ENCODE measurements at regions not wholly inside any gene's neighbourhood (a gene's known extent, or its start where the extent isn't known, plus 50 kb on each side); places are given as distances from the start of the nearest gene placed in this dataset.
"Not testable (repeated sequence)": the region's sequence is repeated elsewhere in the genome, so short reads cannot be mapped to it uniquely, and the experiment has no call there.

DNA sequence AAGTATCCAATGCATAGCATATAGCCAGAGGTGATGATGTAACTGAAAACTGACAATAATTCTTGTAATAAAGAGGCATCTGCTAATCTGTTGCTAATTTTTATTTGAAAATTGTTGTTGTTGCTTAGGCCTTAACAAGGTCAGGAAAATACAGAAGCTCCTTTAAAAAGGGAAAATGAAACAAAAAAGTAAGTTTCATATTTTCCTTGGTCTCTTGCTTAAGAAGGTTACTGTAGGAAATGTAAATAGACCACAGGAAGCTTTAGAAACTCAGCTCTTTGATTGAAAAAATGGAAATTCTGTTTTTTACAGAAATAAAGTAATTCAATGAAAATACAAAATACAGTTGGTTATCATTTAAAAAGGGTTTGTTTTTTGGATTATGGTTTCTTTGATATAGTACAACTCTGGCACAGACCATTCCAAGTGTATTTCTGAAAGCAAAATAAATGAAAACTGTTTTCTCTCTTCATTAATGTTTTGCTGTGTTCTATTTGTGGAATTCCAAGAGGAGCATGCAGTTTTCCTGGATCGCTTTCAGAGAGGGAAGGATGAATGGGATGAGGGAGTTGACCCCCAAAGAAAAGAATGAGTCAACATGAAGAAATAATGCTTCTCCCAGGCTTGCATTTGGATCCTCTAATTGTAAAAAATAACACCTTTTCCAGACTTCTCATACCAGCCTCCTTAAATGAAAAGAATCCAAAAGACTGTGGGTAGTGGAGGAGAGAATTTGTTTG is 398.0 kb upstream of the FAR2 start:
- Histone ChIP-seq H3K9ac (no peak overlapping the region), H3F3A (ENCODE audit: low read depth) (no peaks in the 10 kb centered on the region), H4K20me1 (ENCODE audit: low read depth) (no peaks in the 10 kb centered on the region), H3K4me1 (no peaks in the 10 kb centered on the region), H3K9me3 (ENCODE audit: low read depth) (no peaks in the 10 kb centered on the region), H2AFZ (replicated peaks) (no peak overlapping the region), H3K79me2 (ENCODE audit: low read depth) (no peaks in the 10 kb centered on the region), H3K4me3 (no peak overlapping the region), H3K4me2 (no peak overlapping the region), H3K27me3 (no peaks in the 10 kb centered on the region), H3K36me3 (no peaks in the 10 kb centered on the region), H3K27ac (no peak overlapping the region)
- H3K27me3 Mint-ChIP-seq (ENCODE audit: insufficient read depth, low read depth) = peaks cover 5% of the 10 kb centered on the region
- no peak overlapping the region for H3K27ac Mint-ChIP-seq
- no peaks in the 10 kb centered on the region for H3K4me1 Mint-ChIP-seq
- no peak overlapping the region for H3K4me3 Mint-ChIP-seq
- peaks cover 12% of the 10 kb centered on the region for H3K9me3 Mint-ChIP-seq
- H3K36me3 Mint-ChIP-seq = no peaks in the 10 kb centered on the region
- DNase-seq (ENCODE audit: low spot score) = no peak
- TF ChIP-seq CTCF (IDR thresholded peaks at IDR 0.05) = no peak
- TF ChIP-seq EZH2 (IDR thresholded peaks at IDR 0.05) = no peak
- TF ChIP-seq EZH2phosphoT487 (IDR thresholded peaks at IDR 0.05) = no peak

DNA sequence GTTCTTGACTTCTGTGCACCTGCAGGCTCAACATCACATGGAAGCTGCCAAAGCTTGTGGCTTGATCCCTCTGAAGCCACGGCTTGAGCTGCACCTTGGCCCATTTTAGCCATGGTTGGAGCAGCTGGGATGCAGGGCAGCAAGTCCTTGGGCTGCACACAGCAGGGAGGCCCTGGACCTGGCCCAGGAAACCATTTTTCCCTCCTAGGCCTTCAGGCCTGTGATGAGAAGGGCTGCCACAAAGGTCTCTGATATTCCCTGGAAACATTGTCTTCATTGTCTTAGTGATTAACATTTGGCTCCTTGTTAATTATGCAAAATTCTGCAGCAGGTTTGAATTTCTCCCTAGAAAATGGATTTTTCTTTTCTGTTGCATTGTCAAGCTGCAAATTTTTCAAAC is 394.1 kb upstream of the FAR2 start:
- Histone ChIP-seq H3F3A (ENCODE audit: low read depth) (no peaks in the 10 kb centered on the region), H3K27ac (no peak overlapping the region), H3K79me2 (ENCODE audit: low read depth) (no peaks in the 10 kb centered on the region), H3K36me3 (no peaks in the 10 kb centered on the region), H3K9ac (no peak overlapping the region), H3K4me3 (no peak overlapping the region), H3K4me2 (no peak overlapping the region), H4K20me1 (ENCODE audit: low read depth) (no peaks in the 10 kb centered on the region), H3K27me3 (no peaks in the 10 kb centered on the region), H3K9me3 (ENCODE audit: low read depth) (no peaks in the 10 kb centered on the region), H2AFZ (replicated peaks) (no peak overlapping the region), H3K4me1 (peaks cover 9% of the 10 kb centered on the region)
- Mint-ChIP-seq H3K4me1 (peaks cover 5% of the 10 kb centered on the region), H3K27me3 (ENCODE audit: insufficient read depth, low read depth) (peaks cover 5% of the 10 kb centered on the region), H3K27ac (no peak overlapping the region), H3K9me3 (peaks cover 16% of the 10 kb centered on the region), H3K36me3 (no peaks in the 10 kb centered on the region), H3K4me3 (no peak overlapping the region)
- DNase-seq (ENCODE audit: low spot score) = no peak
- no peak for TF ChIP-seq EZH2 (IDR thresholded peaks at IDR 0.05)
- TF ChIP-seq EZH2phosphoT487 (IDR thresholded peaks at IDR 0.05) = no peak
- no peak for TF ChIP-seq CTCF (IDR thresholded peaks at IDR 0.05)

DNA sequence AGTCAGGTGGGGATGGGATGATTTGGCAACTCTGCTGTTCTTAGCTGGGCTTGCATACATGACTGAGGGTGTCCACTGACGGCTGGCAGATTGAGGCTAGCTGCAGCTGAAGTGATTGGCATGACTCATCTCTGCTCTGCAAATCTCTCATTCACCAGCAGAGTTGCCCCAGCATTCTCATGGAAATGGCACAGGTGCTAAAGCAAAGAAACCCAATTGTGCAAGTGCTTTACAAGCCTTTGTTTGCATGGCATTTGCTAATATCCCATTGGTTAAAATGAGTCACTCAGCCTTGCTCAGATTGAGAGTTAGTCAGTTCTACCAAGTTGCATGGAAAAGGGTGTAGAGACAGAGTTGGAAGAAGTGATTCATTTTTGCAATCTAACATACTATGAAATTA is 389.7 kb upstream of the FAR2 start:
- no peak overlapping the region for H2AFZ ChIP-seq (replicated peaks)
- no peaks in the 10 kb centered on the region for H4K20me1 ChIP-seq (ENCODE audit: low read depth)
- no peak overlapping the region for H3K27ac ChIP-seq
- no peaks in the 10 kb centered on the region for H3F3A ChIP-seq (ENCODE audit: low read depth)
- peak overlapping the region; percentile 2 for H3K4me2 ChIP-seq
- no peaks in the 10 kb centered on the region for H3K27me3 Mint-ChIP-seq (ENCODE audit: insufficient read depth, low read depth)
- peaks cover 5% of the 10 kb centered on the region for H3K4me1 Mint-ChIP-seq
- peaks cover 12% of the 10 kb centered on the region for H3K9me3 Mint-ChIP-seq
- no peaks in the 10 kb centered on the region for H3K79me2 ChIP-seq (ENCODE audit: low read depth)
- no peaks in the 10 kb centered on the region for H3K36me3 Mint-ChIP-seq
- H3K36me3 ChIP-seq = no peaks in the 10 kb centered on the region
- TF ChIP-seq CTCF (IDR thresholded peaks at IDR 0.05) = no peak
- TF ChIP-seq EZH2phosphoT487 (IDR thresholded peaks at IDR 0.05) = no peak
- no peak for TF ChIP-seq EZH2 (IDR thresholded peaks at IDR 0.05)
- H3K4me3 ChIP-seq = no peak overlapping the region
- no peak overlapping the region for H3K9ac ChIP-seq
- no peak overlapping the region for H3K4me3 Mint-ChIP-seq
- no peaks in the 10 kb centered on the region for H3K9me3 ChIP-seq (ENCODE audit: low read depth)
- H3K27me3 ChIP-seq = no peaks in the 10 kb centered on the region
- H3K27ac Mint-ChIP-seq = no peak overlapping the region
- peak; percentile 49 for DNase-seq (ENCODE audit: low spot score)
- H3K4me1 ChIP-seq = peaks cover 9% of the 10 kb centered on the region

DNA sequence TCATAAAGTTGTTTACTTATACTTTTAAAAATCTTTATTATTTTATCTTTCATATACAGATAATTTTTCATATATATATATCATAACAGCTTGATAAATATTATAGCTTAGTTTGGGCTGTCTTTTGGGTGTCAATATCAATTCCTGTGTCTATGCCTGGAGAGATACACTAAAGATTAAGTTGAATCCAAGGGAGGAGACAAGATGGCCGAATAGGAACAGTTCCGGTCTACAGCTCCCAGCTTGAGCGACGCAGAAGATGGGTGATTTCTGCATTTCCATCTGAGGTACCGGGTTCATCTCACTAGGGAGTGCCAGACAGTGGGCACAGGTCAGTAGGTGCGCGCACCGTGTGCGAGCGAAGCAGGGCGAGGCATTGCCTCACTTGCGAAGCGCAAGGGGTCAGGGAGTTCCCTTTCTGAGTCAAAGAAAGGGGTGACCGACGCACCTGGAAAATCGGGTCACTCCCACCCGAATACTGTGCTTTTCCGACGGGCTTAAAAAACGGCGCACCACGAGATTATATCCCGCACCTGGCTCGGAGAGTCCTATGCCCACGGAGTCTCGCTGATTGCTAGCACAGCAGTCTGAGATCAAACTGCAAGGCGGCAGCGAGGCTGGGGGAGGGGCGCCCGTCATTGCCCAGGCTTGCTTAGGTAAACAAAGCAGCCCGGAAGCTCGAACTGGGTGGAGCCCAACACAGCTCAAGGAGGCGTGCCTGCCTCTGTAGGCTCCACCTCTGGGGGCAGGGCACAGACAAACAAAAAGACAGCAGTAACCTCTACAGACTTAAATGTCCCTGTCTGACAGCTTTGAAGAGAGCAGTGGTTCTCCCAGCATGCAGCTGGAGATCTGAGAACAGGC is 388.8 kb upstream of the FAR2 start:
- H2AFZ ChIP-seq (replicated peaks); H3K4me3 Mint-ChIP-seq; H3K9me3 ChIP-seq (ENCODE audit: low read depth); H3K4me2 ChIP-seq; H4K20me1 ChIP-seq (ENCODE audit: low read depth); H3K27me3 ChIP-seq; H3K4me1 ChIP-seq; H3K36me3 Mint-ChIP-seq; H3K79me2 ChIP-seq (ENCODE audit: low read depth); H3K9ac ChIP-seq; H3K27ac Mint-ChIP-seq; H3K27me3 Mint-ChIP-seq (ENCODE audit: insufficient read depth, low read depth); H3K4me1 Mint-ChIP-seq; H3F3A ChIP-seq (ENCODE audit: low read depth); DNase-seq (ENCODE audit: low spot score); H3K36me3 ChIP-seq; H3K4me3 ChIP-seq; H3K27ac ChIP-seq: not testable (repeated sequence)
- peaks cover 11% of the 10 kb centered on the region for H3K9me3 Mint-ChIP-seq

- H3K27ac ChIP-seq; H3K9ac ChIP-seq; H3K9me3 Mint-ChIP-seq; H3K4me1 Mint-ChIP-seq; H3K27ac Mint-ChIP-seq; H3K4me3 ChIP-seq; H3K4me1 ChIP-seq; H3F3A ChIP-seq (ENCODE audit: low read depth); DNase-seq (ENCODE audit: low spot score); H3K4me2 ChIP-seq; H3K9me3 ChIP-seq (ENCODE audit: low read depth); H3K79me2 ChIP-seq (ENCODE audit: low read depth); H4K20me1 ChIP-seq (ENCODE audit: low read depth); H3K36me3 ChIP-seq; H3K36me3 Mint-ChIP-seq; H3K4me3 Mint-ChIP-seq; H2AFZ ChIP-seq (replicated peaks); H3K27me3 Mint-ChIP-seq (ENCODE audit: insufficient read depth, low read depth); H3K27me3 ChIP-seq: not testable (repeated sequence)
These were observed 387.2 kb upstream of the FAR2 start for GRCh38 chr12:28761897-28762296.
